ENCODE measurements at regions not wholly inside any gene's neighbourhood (a gene's known extent, or its start where the extent isn't known, plus 50 kb on each side); places are given as distances from the start of the nearest gene placed in this dataset.

DNA sequence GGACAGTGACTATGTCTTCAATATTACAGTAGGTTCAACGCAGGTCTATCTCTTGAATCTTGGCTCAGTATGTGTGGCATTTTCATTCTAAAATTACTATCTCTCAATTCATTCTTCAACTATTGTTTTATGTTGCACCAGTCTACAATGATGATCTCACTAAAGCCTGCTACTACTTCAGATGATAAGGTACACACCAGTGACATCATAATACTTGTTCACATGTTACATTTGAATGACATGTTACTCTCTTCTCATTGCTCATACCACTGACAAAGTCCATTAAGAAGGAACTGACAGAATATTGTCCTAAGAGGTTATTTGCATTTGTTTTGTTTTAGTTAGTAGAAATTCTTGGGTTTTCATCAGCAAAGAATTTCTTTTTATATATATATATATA is 165.2 kb upstream of the ST8SIA4 start:
- no peak for DNase-seq (ENCODE audit: low spot score)
- Histone ChIP-seq H3K4me3 (ENCODE audit: low read depth in 1 of 3, low read length in 3 of 3) (no peak overlapping the region), H3K4me1 (ENCODE audit: control insufficient read depth in 4 of 4, insufficient read depth in 4 of 4, low read length in 3 of 4) (no peaks in the 10 kb centered on the region), H3K9me3 (ENCODE audit: control insufficient read depth in 4 of 4, low read length in 3 of 4) (no peaks in the 10 kb centered on the region), H3K9ac (ENCODE audit: low read depth in 1 of 2, low read length in 2 of 2) (no peak overlapping the region), H3K36me3 (ENCODE audit: control insufficient read depth in 4 of 4, insufficient read depth in 3 of 4, low read depth in 1 of 4, low read length in 3 of 4) (no peaks in the 10 kb centered on the region), H3K27ac (ENCODE audit: low read depth in 1 of 2, low read length in 2 of 2) (no peak overlapping the region), H3K27me3 (ENCODE audit: control insufficient read depth in 4 of 4, insufficient read depth in 4 of 4, low read length in 3 of 4) (no peaks in the 10 kb centered on the region)
- 97% methylated on average over 1 of the region's 1 CpG for WGBS
- TF ChIP-seq TAF1 (conservative IDR thresholded peaks at IDR 0.05), result no peak
- TF ChIP-seq, protein P1, sequence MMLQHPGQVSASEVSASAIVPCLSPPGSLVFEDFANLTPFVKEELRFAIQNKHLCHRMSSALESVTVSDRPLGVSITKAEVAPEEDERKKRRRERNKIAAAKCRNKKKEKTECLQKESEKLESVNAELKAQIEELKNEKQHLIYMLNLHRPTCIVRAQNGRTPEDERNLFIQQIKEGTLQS (IDR thresholded peaks at IDR 0.05), result no peak
- TF ChIP-seq RXRA (IDR thresholded peaks at IDR 0.05), result no peak
- TF ChIP-seq, protein P2, sequence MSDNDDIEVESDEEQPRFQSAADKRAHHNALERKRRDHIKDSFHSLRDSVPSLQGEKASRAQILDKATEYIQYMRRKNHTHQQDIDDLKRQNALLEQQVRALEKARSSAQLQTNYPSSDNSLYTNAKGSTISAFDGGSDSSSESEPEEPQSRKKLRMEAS (IDR thresholded peaks at IDR 0.05), result no peak

DNA sequence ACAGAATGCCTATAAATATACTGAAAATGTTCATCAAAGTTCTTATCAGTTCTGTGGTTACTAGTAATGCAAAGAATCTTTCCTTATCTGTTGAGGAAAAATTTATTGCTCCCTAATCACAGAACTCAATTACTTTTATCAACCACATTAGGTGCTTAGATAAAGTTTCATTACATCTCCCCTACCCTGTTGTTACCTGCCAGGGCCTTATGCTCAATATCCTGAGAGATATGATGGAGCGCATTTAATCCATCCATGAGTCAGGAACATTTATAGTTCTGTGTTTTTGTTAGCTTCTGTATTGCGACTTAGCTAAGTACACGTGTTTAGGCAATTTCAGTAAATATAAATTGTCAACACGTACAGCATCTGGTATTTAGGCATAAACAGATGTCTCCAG is 164.3 kb upstream of the ST8SIA4 start:
- no peaks in the 10 kb centered on the region for H3K9me3 ChIP-seq (ENCODE audit: control insufficient read depth in 4 of 4, low read length in 3 of 4)
- no peaks in the 10 kb centered on the region for H3K4me1 ChIP-seq (ENCODE audit: control insufficient read depth in 4 of 4, insufficient read depth in 4 of 4, low read length in 3 of 4)
- TF ChIP-seq JUND (IDR thresholded peaks at IDR 0.05) (no peak), YY1 (IDR thresholded peaks at IDR 0.05) (no peak), GABPA (IDR thresholded peaks at IDR 0.05 in 1 of 2, conservative IDR thresholded peaks at IDR 0.05 in 1 of 2) (no peak), NR2F2 (IDR thresholded peaks at IDR 0.05) (no peak), SP1 (IDR thresholded peaks at IDR 0.05) (no peak), EGR1 (IDR thresholded peaks at IDR 0.05; ENCODE audit: low read depth in 2 of 2) (no peak)
- TF ChIP-seq, protein P3, sequence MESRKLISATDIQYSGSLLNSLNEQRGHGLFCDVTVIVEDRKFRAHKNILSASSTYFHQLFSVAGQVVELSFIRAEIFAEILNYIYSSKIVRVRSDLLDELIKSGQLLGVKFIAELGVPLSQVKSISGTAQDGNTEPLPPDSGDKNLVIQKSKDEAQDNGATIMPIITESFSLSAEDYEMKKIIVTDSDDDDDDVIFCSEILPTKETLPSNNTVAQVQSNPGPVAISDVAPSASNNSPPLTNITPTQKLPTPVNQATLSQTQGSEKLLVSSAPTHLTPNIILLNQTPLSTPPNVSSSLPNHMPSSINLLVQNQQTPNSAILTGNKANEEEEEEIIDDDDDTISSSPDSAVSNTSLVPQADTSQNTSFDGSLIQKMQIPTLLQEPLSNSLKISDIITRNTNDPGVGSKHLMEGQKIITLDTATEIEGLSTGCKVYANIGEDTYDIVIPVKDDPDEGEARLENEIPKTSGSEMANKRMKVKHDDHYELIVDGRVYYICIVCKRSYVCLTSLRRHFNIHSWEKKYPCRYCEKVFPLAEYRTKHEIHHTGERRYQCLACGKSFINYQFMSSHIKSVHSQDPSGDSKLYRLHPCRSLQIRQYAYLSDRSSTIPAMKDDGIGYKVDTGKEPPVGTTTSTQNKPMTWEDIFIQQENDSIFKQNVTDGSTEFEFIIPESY (IDR thresholded peaks at IDR 0.05), result no peak
- TF ChIP-seq, protein P2 (IDR thresholded peaks at IDR 0.05), result no peak
- TF ChIP-seq, protein P4, sequence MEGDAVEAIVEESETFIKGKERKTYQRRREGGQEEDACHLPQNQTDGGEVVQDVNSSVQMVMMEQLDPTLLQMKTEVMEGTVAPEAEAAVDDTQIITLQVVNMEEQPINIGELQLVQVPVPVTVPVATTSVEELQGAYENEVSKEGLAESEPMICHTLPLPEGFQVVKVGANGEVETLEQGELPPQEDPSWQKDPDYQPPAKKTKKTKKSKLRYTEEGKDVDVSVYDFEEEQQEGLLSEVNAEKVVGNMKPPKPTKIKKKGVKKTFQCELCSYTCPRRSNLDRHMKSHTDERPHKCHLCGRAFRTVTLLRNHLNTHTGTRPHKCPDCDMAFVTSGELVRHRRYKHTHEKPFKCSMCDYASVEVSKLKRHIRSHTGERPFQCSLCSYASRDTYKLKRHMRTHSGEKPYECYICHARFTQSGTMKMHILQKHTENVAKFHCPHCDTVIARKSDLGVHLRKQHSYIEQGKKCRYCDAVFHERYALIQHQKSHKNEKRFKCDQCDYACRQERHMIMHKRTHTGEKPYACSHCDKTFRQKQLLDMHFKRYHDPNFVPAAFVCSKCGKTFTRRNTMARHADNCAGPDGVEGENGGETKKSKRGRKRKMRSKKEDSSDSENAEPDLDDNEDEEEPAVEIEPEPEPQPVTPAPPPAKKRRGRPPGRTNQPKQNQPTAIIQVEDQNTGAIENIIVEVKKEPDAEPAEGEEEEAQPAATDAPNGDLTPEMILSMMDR (IDR thresholded peaks at IDR 0.05; ENCODE audit: low read depth, low read length, missing input control), result no peak
- H3K4me3 ChIP-seq (ENCODE audit: low read depth in 1 of 3, low read length in 3 of 3), result no peak overlapping the region
- DNase-seq (ENCODE audit: low spot score), result no peak
- 64% methylated on average over 4 of the region's 4 CpGs for WGBS
- no peak overlapping the region for H3K9ac ChIP-seq (ENCODE audit: low read depth in 1 of 2, low read length in 2 of 2)
- H3K27ac ChIP-seq (ENCODE audit: low read depth in 1 of 2, low read length in 2 of 2), result no peak overlapping the region
- no peaks in the 10 kb centered on the region for H3K27me3 ChIP-seq (ENCODE audit: control insufficient read depth in 4 of 4, insufficient read depth in 4 of 4, low read length in 3 of 4)
- H3K36me3 ChIP-seq (ENCODE audit: control insufficient read depth in 4 of 4, insufficient read depth in 3 of 4, low read depth in 1 of 4, low read length in 3 of 4), result no peaks in the 10 kb centered on the region

DNA sequence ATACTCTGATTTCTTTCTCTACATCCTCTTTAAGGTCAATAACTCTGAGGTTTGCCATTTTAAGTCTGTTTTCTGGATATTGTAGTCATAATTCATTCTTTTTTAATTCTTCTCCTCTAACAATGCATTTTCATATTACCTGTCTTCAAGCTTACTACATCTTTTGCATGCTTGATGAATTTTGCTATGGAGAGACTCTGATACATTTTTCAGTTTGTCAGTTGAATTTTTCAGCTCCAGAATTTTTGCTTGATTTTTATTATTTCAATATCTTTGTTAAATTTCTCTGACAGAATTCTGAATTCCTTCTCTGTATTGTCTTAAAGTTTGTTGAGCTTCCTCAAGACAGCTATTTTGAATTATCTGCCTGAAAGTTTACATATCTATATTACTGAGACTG is 159.8 kb upstream of the ST8SIA4 start:
- no peak overlapping the region for H3K9ac ChIP-seq (ENCODE audit: low read depth in 1 of 2, low read length in 2 of 2)
- TF ChIP-seq, protein P2 (IDR thresholded peaks at IDR 0.05), result no peak
- no peak for TF ChIP-seq RXRA (IDR thresholded peaks at IDR 0.05)
- no peak for TF ChIP-seq HNF4A (conservative IDR thresholded peaks at IDR 0.05)
- no peak for TF ChIP-seq FOXA1 (IDR thresholded peaks at IDR 0.05)
- TF ChIP-seq, protein P3 (IDR thresholded peaks at IDR 0.05), result no peak
- no peak for TF ChIP-seq RAD21 (IDR thresholded peaks at IDR 0.05)
- TF ChIP-seq, protein P4 (IDR thresholded peaks at IDR 0.05; ENCODE audit: low read depth, low read length, missing input control), result no peak
- TF ChIP-seq HNF4G (IDR thresholded peaks at IDR 0.05), result no peak
- no peak for TF ChIP-seq EGR1 (IDR thresholded peaks at IDR 0.05; ENCODE audit: low read depth in 2 of 2)
- DNase-seq (ENCODE audit: low spot score), result no peak

More for the DNA sequence above, 159.8 kb upstream of the ST8SIA4 start:
- H3K27ac ChIP-seq (ENCODE audit: low read depth in 1 of 2, low read length in 2 of 2), result no peak overlapping the region
- H3K4me3 ChIP-seq (ENCODE audit: low read depth in 1 of 3, low read length in 3 of 3), result no peak overlapping the region
- no peaks in the 10 kb centered on the region for H3K36me3 ChIP-seq (ENCODE audit: control insufficient read depth in 4 of 4, insufficient read depth in 3 of 4, low read depth in 1 of 4, low read length in 3 of 4)
- no peaks in the 10 kb centered on the region for H3K4me1 ChIP-seq (ENCODE audit: control insufficient read depth in 4 of 4, insufficient read depth in 4 of 4, low read length in 3 of 4)
- no peaks in the 10 kb centered on the region for H3K9me3 ChIP-seq (ENCODE audit: control insufficient read depth in 4 of 4, low read length in 3 of 4)
- H3K27me3 ChIP-seq (ENCODE audit: control insufficient read depth in 4 of 4, insufficient read depth in 4 of 4, low read length in 3 of 4), result no peaks in the 10 kb centered on the region

Measured in liver (tissue), 8 donors.